ENCODE measurements at regions not wholly inside any gene's neighbourhood (a gene's known extent, or its start where the extent isn't known, plus 50 kb on each side); places are given as distances from the start of the nearest gene placed in this dataset.

DNA sequence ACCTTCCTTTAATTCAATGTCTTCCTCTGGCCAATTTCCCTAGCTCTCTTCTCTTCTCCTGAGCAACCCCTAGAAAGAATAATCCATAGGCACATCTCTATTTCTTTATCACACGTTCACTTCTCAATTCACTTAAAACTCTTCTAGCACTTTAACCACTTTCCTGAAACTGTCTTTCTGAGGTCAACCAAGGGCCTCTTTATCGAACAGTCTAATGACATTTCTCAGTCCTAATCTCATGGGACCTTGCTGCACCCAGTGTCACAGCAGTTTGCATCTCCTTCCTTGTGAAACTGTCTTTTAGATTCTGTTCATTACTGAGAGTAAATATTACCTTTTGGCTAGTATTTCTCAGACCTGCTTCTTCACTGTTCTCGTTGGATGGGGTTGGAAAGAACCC is 285.3 kb upstream of the RASGEF1B start:
- H3K27ac ChIP-seq (ENCODE audit: low read length in 2 of 2) = peak overlapping the region in 1 of 2 donors; percentile 68
- intact Hi-C loops (cut with micrococcal nuclease) = loop anchor here (5.0 kb wide), 3 partner anchors 35 to 290 kb away; no protein-coding TSS in a partner anchor
- H3K9me3 ChIP-seq (ENCODE audit: control extremely low read depth in 1 of 3, control insufficient read depth in 2 of 3, insufficient read depth in 1 of 3, low read length in 2 of 3) = no peaks in the 10 kb centered on the region
- H3K79me2 ChIP-seq (ENCODE audit: control insufficient read depth, insufficient read depth, low read length) = no peaks in the 10 kb centered on the region
- peak overlapping the region; percentile 22 for H3K9ac ChIP-seq (ENCODE audit: low read length)
- H3K27me3 ChIP-seq (replicated peaks in 1 of 4; ENCODE audit: control extremely low read depth in 1 of 4, control insufficient read depth in 3 of 4, insufficient read depth in 4 of 4, low read length in 3 of 4) = no peaks in the 10 kb centered on the region
- H4K20me1 ChIP-seq (ENCODE audit: control insufficient read depth, insufficient read depth, low read length, poor library complexity, severe bottlenecking) = no peaks in the 10 kb centered on the region
- peak overlapping the region; percentile 27 for H3K4me3 Mint-ChIP-seq
- H2AFZ ChIP-seq (ENCODE audit: insufficient read depth, low read depth, low read length, poor library complexity, severe bottlenecking) = peak overlapping the region; percentile 30
- CTCF ChIA-PET = interaction anchor here (1.2 to 1.3 kb wide), 2 partner anchors 69 to 320 kb away, joined by 3 read pairs; no protein-coding TSS in a partner anchor
- no peaks in the 10 kb centered on the region for H3K36me3 ChIP-seq (replicated peaks in 1 of 2; ENCODE audit: control extremely low read depth in 1 of 2, control insufficient read depth in 1 of 2, extremely low read depth in 1 of 2, insufficient read depth in 2 of 2, low read length in 1 of 2)
- H3K27me3 Mint-ChIP-seq = no peaks in the 10 kb centered on the region
- TF ChIP-seq EZH2 (IDR thresholded peaks at IDR 0.05; ENCODE audit: borderline replicate concordance, insufficient read depth, low read depth, low read length, poor library complexity, severe bottlenecking) = no peak
- TF ChIP-seq CTCF (IDR thresholded peaks at IDR 0.05) = no peak
- H3K4me3 ChIP-seq (ENCODE audit: control extremely low read depth in 1 of 5, extremely low read depth in 1 of 5, insufficient read depth in 1 of 5, low read depth in 2 of 5, low read length in 4 of 5) = no peak overlapping the region
- H3K9me3 Mint-ChIP-seq (ENCODE audit: insufficient read depth) = no peaks in the 10 kb centered on the region
- POLR2A ChIA-PET = no interaction called here
- ATAC-seq (ENCODE audit: low read depth) (peak; percentile 64), DNase-seq (peak; percentile 23)
- peak overlapping the region; percentile 16 for H3K27ac Mint-ChIP-seq
- H3K4me1 ChIP-seq (ENCODE audit: control insufficient read depth in 2 of 2, insufficient read depth in 2 of 2, low read length in 2 of 2) = peaks cover 42 to 49% of the 10 kb centered on the region in 2 donors
- peaks cover 54% of the 10 kb centered on the region for H3K4me1 Mint-ChIP-seq
- peak overlapping the region; percentile 64 for H3K4me2 ChIP-seq (replicated peaks; ENCODE audit: low read depth, low read length, poor library complexity, severe bottlenecking)
- 11% methylated on average over 2 of the region's 3 CpGs for WGBS (ENCODE audit: insufficient coverage)

- Mint-ChIP-seq H3K27me3 (no peaks in the 10 kb centered on the region), H3K4me3 (no peak overlapping the region), H3K27ac (no peak overlapping the region), H3K4me1 (peaks cover 50% of the 10 kb centered on the region), H3K9me3 (ENCODE audit: insufficient read depth) (no peaks in the 10 kb centered on the region)
- Histone ChIP-seq H3K27ac (ENCODE audit: low read length in 2 of 2) (no peak overlapping the region), H3K4me3 (ENCODE audit: control extremely low read depth in 1 of 5, extremely low read depth in 1 of 5, insufficient read depth in 1 of 5, low read depth in 2 of 5, low read length in 4 of 5) (no peak overlapping the region), H3K36me3 (replicated peaks in 1 of 2; ENCODE audit: control extremely low read depth in 1 of 2, control insufficient read depth in 1 of 2, extremely low read depth in 1 of 2, insufficient read depth in 2 of 2, low read length in 1 of 2) (no peaks in the 10 kb centered on the region), H3K79me2 (ENCODE audit: control insufficient read depth, insufficient read depth, low read length) (no peaks in the 10 kb centered on the region), H4K20me1 (ENCODE audit: control insufficient read depth, insufficient read depth, low read length, poor library complexity, severe bottlenecking) (no peaks in the 10 kb centered on the region), H3K9ac (ENCODE audit: low read length) (no peak overlapping the region), H3K4me2 (replicated peaks; ENCODE audit: low read depth, low read length, poor library complexity, severe bottlenecking) (no peak overlapping the region), H2AFZ (ENCODE audit: insufficient read depth, low read depth, low read length, poor library complexity, severe bottlenecking) (no peak overlapping the region), H3K9me3 (ENCODE audit: control extremely low read depth in 1 of 3, control insufficient read depth in 2 of 3, insufficient read depth in 1 of 3, low read length in 2 of 3) (no peaks in the 10 kb centered on the region), H3K4me1 (ENCODE audit: control insufficient read depth in 2 of 2, insufficient read depth in 2 of 2, low read length in 2 of 2) (peaks cover 42 to 49% of the 10 kb centered on the region in 2 donors), H3K27me3 (replicated peaks in 1 of 4; ENCODE audit: control extremely low read depth in 1 of 4, control insufficient read depth in 3 of 4, insufficient read depth in 4 of 4, low read length in 3 of 4) (no peaks in the 10 kb centered on the region)
- DNase-seq (no peak), ATAC-seq (ENCODE audit: low read depth) (no peak)
- 71% methylated on average over 2 of the region's 2 CpGs for WGBS (ENCODE audit: insufficient coverage)
- CTCF ChIA-PET = no interaction called here
- no peak for TF ChIP-seq EZH2 (IDR thresholded peaks at IDR 0.05; ENCODE audit: borderline replicate concordance, insufficient read depth, low read depth, low read length, poor library complexity, severe bottlenecking)
- no peak for TF ChIP-seq CTCF (IDR thresholded peaks at IDR 0.05)
- POLR2A ChIA-PET = no interaction called here
- intact Hi-C loops (cut with micrococcal nuclease) = loop anchor here (5.0 kb wide), 3 partner anchors 34 to 289 kb away; no protein-coding TSS in a partner anchor
These were observed 284.3 kb upstream of the RASGEF1B start for GRCh38 chr4:81756042-81756441.
